IPS DF 4.7 (cell line): ENCODE measurements at regions not wholly inside any gene's neighbourhood (a gene's known extent, or its start where the extent isn't known, plus 50 kb on each side); places are given as distances from the start of the nearest gene placed in this dataset.
A peak's percentile ranks its signal among the peaks of the same experiment; 100 is the strongest.
"Not testable (repeated sequence)": the region's sequence is repeated elsewhere in the genome, so short reads cannot be mapped to it uniquely, and the experiment has no call there.

ENCODE experiments used
- DNase-seq: peaks from one replicate; pipeline ENCODE4 v3.0.0-alpha.2; 2013; ENCODE audit warnings: low spot score; ENCODE audit errors: extremely low read depth

DNA sequence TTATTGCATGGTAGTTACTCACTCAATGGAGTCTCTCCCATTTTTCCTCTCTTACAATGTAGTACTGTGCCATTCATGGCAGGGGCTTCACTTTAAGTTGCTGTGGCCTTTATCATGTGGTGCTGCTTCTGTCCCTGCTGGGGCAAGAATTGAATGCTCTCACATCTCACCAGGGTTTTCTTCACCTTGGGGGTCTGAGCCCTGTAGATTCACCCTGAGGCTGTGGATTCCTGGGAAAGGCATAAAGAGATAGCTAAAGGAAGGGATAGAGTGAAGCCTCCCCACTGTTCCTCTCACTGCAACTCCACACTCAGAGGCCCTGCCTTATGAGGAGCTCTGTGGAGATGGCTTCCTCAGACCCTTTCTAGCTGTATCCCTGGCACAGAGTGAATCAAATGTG lies 178.5 kb upstream of the GOT2 start:
- no peak for DNase-seq

- no peak for DNase-seq
Measured at GRCh38 chr16:58906981-58907715, 173.0 kb upstream of the GOT2 start.

GRCh38 chr16:58904291-58904690 lies 170.2 kb upstream of the GOT2 start:
- no peak for DNase-seq

DNA sequence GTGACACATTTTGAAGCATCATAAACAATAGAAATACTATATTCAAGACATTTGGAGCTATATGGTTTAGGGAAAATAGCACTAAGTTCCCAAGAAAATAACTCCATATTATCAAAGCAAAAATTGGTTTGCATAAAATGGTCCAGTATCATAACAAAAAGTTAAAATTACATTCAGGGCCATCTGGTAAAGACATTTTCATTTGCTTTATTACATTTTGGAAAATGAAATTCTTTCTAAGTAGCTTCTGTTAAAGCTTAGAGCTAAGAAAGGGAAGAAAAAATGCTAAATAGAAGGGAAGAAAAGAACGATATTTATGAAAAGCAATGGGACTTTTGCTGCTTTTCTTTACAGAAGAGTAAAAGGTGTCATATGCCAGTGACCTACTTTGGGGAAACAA lies 155.4 kb upstream of the GOT2 start:
- no peak for DNase-seq

- DNase-seq: no peak
Measured at GRCh38 chr16:58885528-58886170, 151.5 kb upstream of the GOT2 start.

DNA sequence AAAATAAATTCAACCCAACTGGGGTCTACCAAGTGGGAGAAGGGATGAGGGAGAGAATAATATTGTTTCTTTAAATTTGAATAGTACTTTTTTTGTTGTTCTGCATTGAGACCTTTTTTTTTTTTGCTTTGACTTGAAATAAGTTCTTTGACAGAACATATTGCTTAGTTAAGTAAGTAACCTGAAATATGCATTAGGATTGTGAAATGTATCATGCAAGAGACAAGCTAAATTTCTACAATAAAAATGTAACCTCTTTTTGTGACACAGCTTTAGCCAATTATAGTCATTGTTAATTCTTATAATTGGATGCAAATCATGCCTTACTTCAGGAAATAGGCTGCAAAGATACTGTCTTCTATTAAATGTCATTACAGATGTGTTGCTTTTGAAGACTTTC lies 150.0 kb upstream of the GOT2 start:
- DNase-seq: no peak

- DNase-seq: no peak
Measured at GRCh38 chr16:58883131-58883530, 149.0 kb upstream of the GOT2 start.

GRCh38 chr16:58882292-58882691 lies 148.2 kb upstream of the GOT2 start:
- no peak for DNase-seq

GRCh38 chr16:58878641-58879040 lies 144.5 kb upstream of the GOT2 start:
- not testable (repeated sequence) for DNase-seq

DNA sequence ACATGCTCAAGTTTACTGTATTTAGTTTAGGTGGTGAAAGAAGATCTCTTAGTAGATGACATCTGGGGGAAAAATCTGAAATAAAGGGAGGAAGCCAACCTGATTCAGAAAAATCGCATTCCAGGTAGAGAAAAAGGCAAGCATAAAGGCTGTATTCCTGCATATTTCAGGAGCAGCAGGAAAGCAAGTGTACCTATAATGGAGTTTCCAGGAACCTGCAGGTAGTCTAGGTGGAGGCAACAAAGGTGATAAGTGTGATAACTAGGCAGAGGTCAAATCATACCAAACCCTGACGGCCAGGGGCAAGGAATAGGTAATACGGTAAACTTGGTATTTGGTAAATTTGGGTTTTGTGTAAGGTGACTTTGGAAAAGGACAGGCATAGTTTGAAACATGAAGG lies 132.8 kb upstream of the GOT2 start:
- no peak for DNase-seq

DNA sequence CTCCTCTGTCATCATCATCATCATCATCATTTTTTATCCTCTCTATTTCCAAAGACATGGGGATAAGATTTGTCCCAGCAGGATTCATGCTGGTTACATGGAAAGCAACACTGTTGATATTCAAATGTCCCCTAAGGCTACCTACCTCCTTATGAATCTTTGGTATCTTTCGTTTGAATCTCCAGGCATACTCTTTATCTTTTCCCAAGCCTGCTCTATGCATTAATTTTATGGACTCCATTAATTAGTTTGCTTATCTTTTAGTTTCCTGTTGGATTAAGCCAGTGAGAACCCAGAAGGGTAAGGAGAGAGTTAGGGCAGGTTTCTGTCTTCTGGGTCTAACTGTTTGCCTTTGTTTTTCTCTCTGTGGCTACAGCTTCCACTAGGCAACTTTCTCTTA lies 129.6 kb upstream of the GOT2 start:
- DNase-seq: no peak

GRCh38 chr16:58863042-58863441 lies 128.9 kb upstream of the GOT2 start:
- DNase-seq: no peak

DNA sequence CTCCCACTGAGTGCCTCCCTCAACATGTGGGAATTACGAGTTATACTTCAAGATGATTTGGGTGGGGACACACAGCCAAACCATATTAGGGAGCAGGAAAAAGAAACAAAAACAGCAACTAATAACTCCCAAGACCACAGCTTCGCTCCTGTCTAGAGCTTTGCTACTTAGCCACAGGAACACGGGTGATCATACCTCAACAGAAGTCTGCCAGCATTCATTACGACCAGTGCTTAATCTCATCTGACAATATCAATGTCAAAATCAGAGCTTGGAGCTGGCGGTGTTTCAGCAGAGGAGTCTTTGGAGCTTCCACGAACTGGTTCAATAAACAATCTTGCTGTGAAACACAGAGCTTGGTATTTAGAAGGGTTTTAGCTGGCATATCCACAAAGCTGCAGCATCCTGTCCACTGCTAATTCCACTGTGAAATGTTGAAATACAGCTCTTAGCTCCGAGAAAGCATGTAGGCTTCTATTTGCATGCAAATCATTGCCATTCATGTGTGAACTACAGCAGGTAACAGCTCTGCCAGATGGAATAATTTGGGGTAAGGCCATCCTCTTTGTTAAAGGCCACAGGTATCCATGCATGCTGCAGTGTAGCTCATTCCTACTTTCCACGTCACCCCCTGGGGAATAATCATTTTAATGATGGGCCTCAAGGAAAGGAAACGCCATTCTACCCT lies 128.4 kb upstream of the GOT2 start:
- peak; percentile 93 for DNase-seq

GRCh38 chr16:58859958-58860669 lies 126.0 kb upstream of the GOT2 start:
- DNase-seq: no peak

GRCh38 chr16:58858577-58858976 lies 124.5 kb upstream of the GOT2 start:
- DNase-seq: not testable (repeated sequence)

DNA sequence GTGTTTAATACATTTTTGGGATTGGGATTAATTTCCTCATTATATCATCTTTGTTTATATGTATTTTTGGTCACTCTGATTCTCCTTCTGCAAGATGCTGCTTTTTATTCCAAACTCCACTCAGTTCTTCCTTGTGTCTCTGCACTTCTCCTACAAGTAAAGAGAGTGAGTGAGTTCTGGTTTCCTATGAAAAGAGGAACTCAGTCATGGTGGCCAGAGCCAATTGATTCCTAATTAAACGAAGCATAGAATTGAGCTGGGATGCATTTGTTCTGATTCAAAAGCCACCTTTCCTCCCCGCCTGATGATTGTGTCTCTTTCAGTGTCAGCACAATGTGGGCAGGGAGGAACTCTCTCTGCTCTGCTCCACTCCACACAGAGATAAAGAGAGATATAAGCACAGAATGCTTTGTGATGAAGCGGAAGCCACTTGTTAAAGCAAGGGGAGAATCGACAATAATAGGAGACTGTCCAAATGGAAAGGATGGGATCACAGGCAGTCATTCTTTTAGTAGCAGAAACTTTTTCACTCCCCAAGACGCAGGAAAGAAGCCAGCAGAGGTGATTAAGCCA lies 121.3 kb upstream of the GOT2 start:
- DNase-seq: no peak

DNA sequence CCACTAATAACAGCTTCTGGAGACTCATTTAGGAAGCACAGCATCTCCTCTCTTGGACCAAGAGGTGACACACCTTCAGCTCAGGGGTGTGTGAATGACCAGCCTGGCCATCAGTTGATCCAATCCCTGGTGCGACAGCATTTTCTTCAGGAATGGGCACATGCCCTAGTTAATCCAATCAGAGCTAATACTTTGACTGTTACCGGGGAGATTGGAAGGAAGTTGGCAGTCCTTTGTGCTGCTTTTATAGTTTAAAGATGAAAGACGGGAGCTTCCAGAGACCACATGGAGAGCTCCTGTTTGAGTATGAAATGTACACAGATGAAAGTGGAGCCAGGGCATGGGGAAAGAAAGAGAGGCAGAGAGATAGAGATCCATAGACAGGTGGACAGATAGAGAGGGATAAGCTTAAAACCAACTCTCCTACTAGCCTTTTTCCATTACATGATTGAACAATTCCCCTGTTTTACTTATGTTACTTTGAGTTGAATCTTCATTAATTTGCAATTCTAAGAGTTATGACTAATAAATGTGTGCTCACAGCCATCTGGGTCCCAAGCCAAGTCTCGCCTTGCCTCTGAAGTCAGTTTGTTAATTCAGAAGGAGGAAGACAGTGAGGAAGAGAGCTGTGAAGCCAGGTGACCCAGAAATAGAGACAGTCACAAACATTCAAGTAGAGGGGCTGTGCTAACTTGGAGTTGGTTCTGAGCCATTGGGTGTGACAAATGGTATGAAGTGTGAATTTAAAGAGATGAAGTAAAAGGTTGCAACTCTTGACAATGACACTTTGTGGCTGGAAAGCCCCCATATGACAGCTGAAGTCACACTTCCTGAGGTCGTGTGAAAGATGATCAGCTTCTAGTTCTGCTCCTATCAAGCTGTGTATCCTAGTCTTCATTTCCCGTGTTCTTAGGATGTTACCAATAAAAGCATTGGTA lies 120.0 kb upstream of the GOT2 start:
- DNase-seq: no peak

- no peak for DNase-seq
Measured at GRCh38 chr16:58850678-58851020, 116.5 kb upstream of the GOT2 start.

DNA sequence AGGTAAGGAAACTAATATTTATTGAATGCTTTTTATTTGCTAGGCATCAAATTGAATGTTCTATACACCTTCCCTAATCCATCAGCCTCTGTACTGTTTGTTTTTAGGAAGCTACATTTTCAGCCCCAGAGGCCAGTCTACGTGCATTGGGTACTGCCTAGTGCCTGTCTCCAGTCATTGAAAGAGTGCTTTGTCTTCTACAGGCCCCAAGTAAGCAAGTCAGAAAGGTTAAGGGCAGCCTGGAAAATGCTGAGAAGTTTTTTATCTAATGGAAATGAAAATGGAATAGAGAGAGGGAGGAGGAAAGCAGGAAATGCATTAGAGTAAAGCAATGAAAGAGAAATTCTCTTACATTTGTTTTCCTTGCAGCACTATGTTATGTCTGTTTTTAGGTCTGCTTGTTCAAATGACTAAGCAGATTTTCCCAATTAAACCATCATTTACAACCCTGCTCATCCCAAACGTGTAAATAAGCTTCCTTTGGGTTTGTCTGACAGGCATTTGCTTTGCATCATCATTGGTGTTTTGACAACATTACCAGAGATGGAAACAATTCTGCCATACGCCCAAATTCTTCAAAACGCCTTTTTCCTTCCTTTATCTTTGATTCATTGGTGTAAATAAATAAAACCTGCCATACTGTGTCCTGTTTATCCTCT lies 116.0 kb upstream of the GOT2 start:
- DNase-seq: no peak

DNA sequence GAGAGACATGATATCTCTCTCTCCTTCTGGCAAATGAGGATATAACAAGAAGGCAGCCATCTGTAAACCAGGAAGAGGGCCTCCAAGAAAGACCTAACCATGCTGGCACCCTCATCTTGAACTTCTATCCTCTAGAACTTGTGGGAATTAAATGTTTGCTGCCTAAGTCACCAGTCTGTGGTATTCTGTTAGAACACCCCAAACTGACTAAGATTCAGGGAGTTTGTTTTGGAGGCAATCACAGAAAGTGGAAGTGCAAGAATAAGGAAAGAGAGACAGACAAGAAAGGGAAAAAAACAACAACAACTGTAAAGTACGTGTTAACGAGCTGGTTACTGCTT lies 114.5 kb upstream of the GOT2 start:
- no peak for DNase-seq
